Esophagus squamous epithelium (tissue), 5 donors: ENCODE measurements at regions not wholly inside any gene's neighbourhood (a gene's known extent, or its start where the extent isn't known, plus 50 kb on each side); places are given as distances from the start of the nearest gene placed in this dataset.

ENCODE experiments used
- DNase-seq: peaks from one replicate; lab custom pipeline; 2025; lab: John Stamatoyannopoulos, UW
- H3K27ac ChIP-seq, 4 donors: fragments of 200-600 bp; sonication (generic); one replicate each; pipeline ENCODE4 v1.5.1; 2016 to 2019; ENCODE audit warnings: mild to moderate bottlenecking in 1 of 4
- H3K27me3 ChIP-seq, 4 donors: fragments of 200-600 bp; sonication (generic); 1 replicate in 3 of 4; 2 replicates in 1 of 4; pipeline versions ENCODE4 v1.5.1 to v1.6.0; 2017 to 2021; ENCODE audit warnings: antibody characterized with exemption in 1 of 4
- H3K36me3 ChIP-seq, 3 donors: fragments of 200-600 bp; sonication (generic); one replicate each; pipeline ENCODE4 v1.5.1; 2016 to 2019
- H3K4me1 ChIP-seq, 3 donors: fragments of 200-600 bp; sonication (generic); one replicate each; pipeline ENCODE4 v1.5.1; 2017 to 2019
- H3K4me3 ChIP-seq, 4 donors: fragments of 200-600 bp; sonication (generic); 1 replicate in 3 of 4; 2 replicates in 1 of 4; pipeline ENCODE4 v1.5.1; 2016 to 2019; ENCODE audit warnings: mild to moderate bottlenecking in 2 of 4, moderate library complexity in 1 of 4
- H3K9me3 ChIP-seq, 3 donors: fragments of 200-600 bp; sonication (generic); one replicate each; pipeline ENCODE4 v1.5.1; 2016 to 2019
- CTCF ChIP-seq, 6 experiments: fragments of 450-650 bp in 4 of 6; fragments of 200-600 bp in 2 of 6; sonication (generic) in 2 of 6; IDR thresholded peaks; one replicate each; pipeline ENCODE4 v1.5.1; 2016 to 2019; ENCODE audit warnings: antibody characterized with exemption in 6 of 6, mild to moderate bottlenecking in 4 of 6, moderate library complexity in 4 of 6
- POLR2A ChIP-seq, 4 donors: fragments of 450-650 bp; IDR thresholded peaks; one replicate each; pipeline ENCODE4 v1.6.1; 2017; ENCODE audit warnings: antibody characterized with exemption in 4 of 4, mild to moderate bottlenecking in 4 of 4, moderate library complexity in 3 of 4
- WGBS, 2 donors: methylation state at CpG; one replicate each; pipeline ENCODE4 v1.1.5; 2018; 5-methylcytosine and 5-hydroxymethylcytosine counted together
- intact Hi-C: fragments of 100-400 bp; cut with DNase I; formaldehyde crosslinking; loops from one replicate; pipeline ENCODE4 v1.15.0; 2022
- donor health status: DM: yes; HTN: yes; CAD: no.

GRCh38 chr10:61329854-61330253 lies 123.3 kb downstream of the TMEM26 start:
- H3K27me3 ChIP-seq: no peaks in the 10 kb centered on the region
- intact Hi-C loops: no loop called here
- DNase-seq: no peak
- peaks cover 0 to 5% (median 0%) of the 10 kb centered on the region in 3 donors for H3K4me1 ChIP-seq
- WGBS, 2 donors: 74 to 95% methylated on average over 2 of the region's 2 CpGs
- no peak overlapping the region for H3K27ac ChIP-seq
- no peaks in the 10 kb centered on the region for H3K36me3 ChIP-seq
- H3K4me3 ChIP-seq: no peak overlapping the region
- no peaks in the 10 kb centered on the region for H3K9me3 ChIP-seq
- no peak for TF ChIP-seq POLR2A (IDR thresholded peaks at IDR 0.05)
- no peak for TF ChIP-seq CTCF (IDR thresholded peaks at IDR 0.05)

GRCh38 chr10:61325223-61325960 lies 127.8 kb downstream of the TMEM26 start:
- no peaks in the 10 kb centered on the region for H3K9me3 ChIP-seq

GRCh38 chr10:61323726-61324125 lies 129.5 kb downstream of the TMEM26 start:
- no peak overlapping the region for H3K4me3 ChIP-seq
- no peaks in the 10 kb centered on the region for H3K36me3 ChIP-seq
- no peaks in the 10 kb centered on the region for H3K4me1 ChIP-seq
- intact Hi-C loops: no loop called here
- no peaks in the 10 kb centered on the region for H3K27me3 ChIP-seq
- TF ChIP-seq POLR2A (IDR thresholded peaks at IDR 0.05): no peak
- no peak for TF ChIP-seq CTCF (IDR thresholded peaks at IDR 0.05)
- H3K27ac ChIP-seq: no peak overlapping the region
- no peak for DNase-seq
- H3K9me3 ChIP-seq: no peaks in the 10 kb centered on the region

More at GRCh38 chr10:61325223-61325960, 127.8 kb downstream of the TMEM26 start:
- no peak for DNase-seq
- H3K27me3 ChIP-seq: no peaks in the 10 kb centered on the region
- TF ChIP-seq POLR2A (IDR thresholded peaks at IDR 0.05): no peak
- no peak for TF ChIP-seq CTCF (IDR thresholded peaks at IDR 0.05)
- no peak overlapping the region for H3K4me3 ChIP-seq
- no peaks in the 10 kb centered on the region for H3K36me3 ChIP-seq
- 64 to 65% methylated on average over 5 of the region's 5 CpGs for WGBS, 2 donors
- intact Hi-C loops: no loop called here
- no peaks in the 10 kb centered on the region for H3K4me1 ChIP-seq
- H3K27ac ChIP-seq: no peak overlapping the region

GRCh38 chr10:61321041-61321857 lies 131.9 kb downstream of the TMEM26 start:
- Histone ChIP-seq H3K27me3 (no peaks in the 10 kb centered on the region), H3K9me3 (no peaks in the 10 kb centered on the region), H3K36me3 (no peaks in the 10 kb centered on the region), H3K4me3 (no peak overlapping the region), H3K27ac (no peak overlapping the region), H3K4me1 (no peaks in the 10 kb centered on the region)
- intact Hi-C loops: no loop called here
- no peak for DNase-seq
- no peak for TF ChIP-seq CTCF (IDR thresholded peaks at IDR 0.05)
- TF ChIP-seq POLR2A (IDR thresholded peaks at IDR 0.05): no peak
- 47 to 68% methylated on average over 3 of the region's 3 CpGs for WGBS, 2 donors

GRCh38 chr10:61320257-61320587 lies 133.0 kb downstream of the TMEM26 start:
- no peak for DNase-seq
- H3K4me1 ChIP-seq: no peaks in the 10 kb centered on the region
- WGBS, 2 donors: 96 to 98% methylated on average over 5 of the region's 5 CpGs
- no peaks in the 10 kb centered on the region for H3K27me3 ChIP-seq
- H3K36me3 ChIP-seq: no peaks in the 10 kb centered on the region
- H3K4me3 ChIP-seq: no peak overlapping the region
- TF ChIP-seq CTCF (IDR thresholded peaks at IDR 0.05) (no peak), POLR2A (IDR thresholded peaks at IDR 0.05) (no peak)
- H3K27ac ChIP-seq: no peak overlapping the region
- intact Hi-C loops: no loop called here
- H3K9me3 ChIP-seq: no peaks in the 10 kb centered on the region
